Vagina (tissue), 2 donors: ENCODE measurements at regions not wholly inside any gene's neighbourhood (a gene's known extent, or its start where the extent isn't known, plus 50 kb on each side); places are given as distances from the start of the nearest gene placed in this dataset.

ENCODE experiments used
- CTCF ChIP-seq, 3 experiments: fragments of 450-650 bp in 2 of 3; fragments of 200-600 bp in 1 of 3; sonication (generic) in 1 of 3; IDR thresholded peaks; one replicate each; pipeline ENCODE4 v1.5.1; 2017 to 2019; ENCODE audit warnings: antibody characterized with exemption in 3 of 3, mild to moderate bottlenecking in 2 of 3, moderate library complexity in 2 of 3
- POLR2A ChIP-seq, 2 donors: fragments of 450-650 bp; IDR thresholded peaks; one replicate each; pipeline ENCODE4 v1.6.1; 2017; ENCODE audit warnings: antibody characterized with exemption in 2 of 2, mild to moderate bottlenecking in 2 of 2, moderate library complexity in 2 of 2
- POLR2AphosphoS5 ChIP-seq, 2 donors: sonication (generic); formaldehyde crosslinking; IDR thresholded peaks; one replicate each; pipeline ENCODE4 v1.9.0; 2017; ENCODE audit warnings: antibody characterized with exemption in 2 of 2, mild to moderate bottlenecking in 2 of 2, low read depth in 1 of 2; ENCODE audit not compliant: insufficient read depth in 1 of 2

DNA sequence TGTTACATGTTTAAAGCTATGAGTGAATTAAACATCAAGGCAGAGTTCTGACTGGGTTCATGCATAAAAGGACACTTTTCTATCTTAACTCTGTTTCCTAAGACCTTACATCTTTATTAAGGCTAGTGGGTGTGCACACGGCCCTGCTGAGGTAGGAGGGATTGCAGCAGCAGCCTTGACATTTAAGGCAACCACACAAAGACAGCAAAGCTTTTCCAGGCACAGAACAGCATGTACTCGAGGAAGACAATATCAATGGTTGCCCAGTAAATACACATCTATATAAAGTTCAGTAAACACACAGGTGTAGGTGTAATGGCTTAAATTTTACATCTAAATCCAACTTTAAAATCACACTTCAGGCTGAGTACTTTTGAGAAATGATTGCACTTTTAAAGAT lies 79.8 kb upstream of the LOC128125822 start:
- TF ChIP-seq CTCF (IDR thresholded peaks at IDR 0.05): no peak
- no peak for TF ChIP-seq POLR2AphosphoS5 (IDR thresholded peaks at IDR 0.05; ENCODE audit: insufficient read depth in 1 of 2, low read depth in 1 of 2)
- TF ChIP-seq POLR2A (IDR thresholded peaks at IDR 0.05): no peak
